HG03439 (cell line): ENCODE measurements at regions not wholly inside any gene's neighbourhood (a gene's known extent, or its start where the extent isn't known, plus 50 kb on each side); places are given as distances from the start of the nearest gene placed in this dataset.
"Not testable (repeated sequence)": the region's sequence is repeated elsewhere in the genome, so short reads cannot be mapped to it uniquely, and the experiment has no call there.

ENCODE experiments used
- ATAC-seq: cut with Tn5 transposase; IDR thresholded peaks from one replicate; pipeline ENCODE4 v1.9.1; 2021; ENCODE audit warnings: mild to moderate bottlenecking, moderate library complexity; ENCODE audit not compliant: unreplicated experiment

DNA sequence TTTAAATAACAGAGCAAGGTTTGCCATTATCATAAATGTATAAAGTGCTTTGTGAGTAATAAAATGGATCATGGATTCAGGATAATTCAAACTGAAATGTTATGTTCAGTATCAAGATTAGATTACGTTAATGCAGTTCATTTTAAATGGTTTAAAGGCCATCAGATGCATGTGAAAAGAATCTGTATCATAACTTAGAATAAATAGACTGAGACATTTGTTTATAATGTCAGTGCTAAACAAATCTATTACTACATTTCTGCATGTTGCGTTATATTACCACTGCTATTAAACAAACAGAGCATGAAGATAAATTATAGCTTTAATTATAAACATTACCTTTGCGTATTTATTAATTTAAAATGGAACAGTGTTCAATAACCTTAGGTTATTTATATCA, 160.2 kb downstream of the TOX3 start:
- ATAC-seq = no peak

DNA sequence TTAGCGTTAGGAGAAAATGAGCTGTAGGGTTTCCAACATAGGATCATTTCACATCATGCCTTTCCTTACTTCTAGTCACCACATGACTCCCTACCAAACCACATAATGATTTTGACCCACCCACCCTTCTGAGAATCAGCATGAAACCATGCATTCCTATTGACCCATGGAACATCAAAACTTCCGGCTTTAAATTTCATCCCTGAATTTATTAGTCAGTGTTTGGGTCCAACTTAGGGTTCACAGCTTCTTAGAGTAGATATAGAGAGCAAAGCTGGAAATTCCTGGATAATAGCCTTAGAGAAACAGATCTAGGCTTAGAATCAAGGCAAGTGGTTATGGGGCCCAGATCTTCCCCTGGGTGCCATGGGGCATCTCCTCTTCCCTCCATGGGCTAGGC, 162.6 kb downstream of the TOX3 start:
- no peak for ATAC-seq

DNA sequence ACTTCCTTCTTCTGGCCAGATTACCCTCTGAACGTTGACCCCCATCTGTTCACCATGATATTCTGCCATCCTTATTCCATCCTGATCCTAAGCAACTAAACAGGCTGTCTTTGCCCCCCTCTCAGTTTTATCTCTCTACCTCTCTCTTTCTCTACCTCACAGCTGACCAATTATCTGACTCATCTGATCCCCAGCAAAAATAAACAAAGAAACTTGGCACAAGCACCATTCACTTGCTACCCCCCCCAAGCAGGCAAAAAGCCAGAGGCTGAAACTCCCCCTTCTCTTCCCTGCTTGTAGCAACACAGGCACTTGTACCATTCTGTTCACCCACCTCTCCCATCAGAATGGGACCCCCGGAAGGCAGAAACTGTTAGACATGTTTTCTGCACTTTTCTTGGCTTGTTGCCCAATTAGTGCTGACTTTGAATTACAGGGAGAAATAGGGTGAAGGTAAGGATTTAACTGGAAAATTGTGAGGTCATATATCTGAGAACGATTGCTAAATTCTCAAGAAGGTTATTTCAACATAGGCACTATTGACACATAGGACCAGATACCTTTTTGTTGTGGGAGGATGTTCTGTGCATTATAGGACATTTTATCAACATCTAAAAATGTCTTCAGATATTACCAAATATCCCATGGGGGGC, 163.2 kb downstream of the TOX3 start:
- ATAC-seq = no peak

DNA sequence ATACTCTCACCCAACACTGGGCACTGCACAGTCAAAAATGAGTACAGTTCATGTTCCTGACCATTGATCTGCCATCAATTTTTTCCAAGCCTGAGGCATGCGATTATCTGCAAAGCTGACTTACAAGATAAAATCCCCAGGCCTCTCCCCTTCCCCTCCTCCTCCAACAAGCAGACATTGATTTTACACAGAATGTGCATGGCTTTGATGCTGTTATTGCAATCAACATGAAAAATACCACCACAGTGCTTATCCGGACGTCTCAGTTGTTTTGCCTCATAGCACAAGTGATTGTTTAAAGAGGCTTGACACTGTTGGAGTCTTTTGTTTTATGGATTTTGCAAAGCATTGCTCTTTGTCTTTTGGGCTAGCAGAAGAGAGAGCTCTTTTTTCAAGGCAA, 163.8 kb downstream of the TOX3 start:
- ATAC-seq = no peak

DNA sequence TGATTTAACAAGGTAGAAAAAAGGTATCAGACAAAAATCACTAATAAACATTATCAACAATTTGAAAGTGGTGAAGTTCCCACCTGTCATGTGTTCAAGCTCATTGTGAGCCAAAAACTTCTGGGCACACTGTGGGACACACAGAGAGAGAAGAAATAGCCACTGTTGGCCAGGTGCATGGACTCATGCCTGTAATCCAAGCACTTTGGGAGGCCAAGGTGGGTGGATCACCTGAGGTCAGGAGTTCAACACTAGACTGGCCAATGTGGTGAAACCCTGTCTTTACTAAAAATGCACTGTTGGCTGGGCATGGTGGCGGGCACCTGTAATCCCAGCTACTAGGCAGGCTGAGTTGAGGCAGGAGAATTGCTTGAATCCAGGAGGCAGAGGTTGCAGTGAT, 167.4 kb downstream of the TOX3 start:
- no peak for ATAC-seq

DNA sequence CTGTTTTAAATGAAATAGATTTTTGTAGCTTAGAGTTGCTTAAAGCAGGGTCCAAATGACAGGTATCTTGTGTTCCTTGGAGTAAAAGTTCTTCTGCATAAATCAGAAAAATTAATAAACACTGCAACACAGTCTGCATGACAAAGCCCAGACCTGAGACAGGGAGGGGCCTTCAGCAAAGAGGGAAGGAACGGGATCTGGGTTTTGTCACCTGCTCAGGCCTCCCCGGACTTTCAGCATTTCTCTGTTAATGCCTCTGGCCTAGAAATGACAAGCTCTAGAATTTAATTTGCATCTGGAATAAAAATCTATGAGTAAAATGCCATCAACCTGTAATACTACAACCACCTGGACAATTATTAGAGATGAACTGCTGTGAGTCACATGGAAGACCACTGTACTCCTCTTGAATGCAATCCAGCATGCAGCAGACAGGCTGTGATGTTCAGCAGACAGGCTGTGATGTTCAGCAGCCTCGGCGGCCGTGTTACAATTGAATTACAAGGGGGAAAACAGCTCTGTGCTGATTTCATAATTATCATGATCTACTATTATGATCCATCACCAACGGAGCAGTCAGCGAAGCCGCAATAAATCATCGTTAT, 170.2 kb downstream of the TOX3 start:
- ATAC-seq = no peak

DNA sequence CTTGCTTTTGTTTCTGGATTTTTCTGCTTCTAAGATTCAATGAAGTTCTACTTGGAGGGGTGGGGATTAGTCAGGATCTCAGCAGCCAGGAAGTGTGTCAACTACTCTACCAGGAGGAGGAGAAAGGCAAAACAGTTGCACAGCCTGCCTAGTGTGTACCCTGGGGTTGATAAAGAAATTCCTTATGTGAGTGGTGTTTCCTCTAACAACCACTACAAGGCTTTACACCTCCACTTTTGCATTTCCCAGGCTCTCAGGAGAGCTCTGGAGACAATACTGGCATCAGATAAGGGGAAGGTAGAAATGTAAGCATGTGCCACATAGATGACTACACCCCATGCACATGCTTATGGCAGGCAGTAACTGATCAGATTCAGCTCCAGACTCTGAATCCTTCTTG, 174.6 kb downstream of the TOX3 start:
- ATAC-seq = no peak

DNA sequence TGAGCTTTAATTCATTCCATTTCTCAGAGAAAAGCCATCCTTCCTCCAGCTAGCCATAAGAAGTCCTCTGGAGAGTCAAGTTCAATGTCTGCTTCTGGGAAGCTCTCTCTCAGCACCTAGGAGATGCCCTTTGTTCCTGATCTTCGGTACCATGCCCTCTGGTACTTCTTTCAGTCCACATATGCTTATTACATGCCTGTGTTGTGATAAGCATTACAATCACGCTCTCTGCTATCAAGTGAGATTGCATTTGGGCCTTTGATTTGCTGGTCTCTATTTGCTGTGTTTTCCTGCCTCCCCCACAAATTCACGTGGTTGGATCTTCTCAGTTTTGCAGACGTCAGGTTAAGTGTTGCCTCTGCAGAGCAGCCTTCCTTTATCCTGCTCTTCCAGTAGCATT, 178.1 kb downstream of the TOX3 start:
- no peak for ATAC-seq

DNA sequence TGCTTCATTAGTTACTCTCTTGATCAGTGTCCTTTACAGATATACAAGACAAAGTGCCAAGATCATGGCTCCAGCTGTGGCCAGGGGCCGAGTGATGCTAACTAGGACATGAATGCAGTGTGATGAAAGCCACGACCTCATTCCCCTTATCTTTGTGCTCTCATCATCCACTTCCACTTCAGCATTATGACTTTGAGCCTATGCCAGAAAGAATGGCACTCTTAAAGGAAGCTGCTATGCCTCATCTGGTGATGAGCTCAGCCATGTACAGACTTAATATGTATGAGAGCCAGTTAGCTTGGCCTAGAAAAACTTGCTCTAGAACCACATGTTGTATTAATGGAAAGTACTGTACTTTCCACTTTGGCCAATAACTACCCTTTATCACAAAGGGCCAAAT, 179.1 kb downstream of the TOX3 start:
- no peak for ATAC-seq

DNA sequence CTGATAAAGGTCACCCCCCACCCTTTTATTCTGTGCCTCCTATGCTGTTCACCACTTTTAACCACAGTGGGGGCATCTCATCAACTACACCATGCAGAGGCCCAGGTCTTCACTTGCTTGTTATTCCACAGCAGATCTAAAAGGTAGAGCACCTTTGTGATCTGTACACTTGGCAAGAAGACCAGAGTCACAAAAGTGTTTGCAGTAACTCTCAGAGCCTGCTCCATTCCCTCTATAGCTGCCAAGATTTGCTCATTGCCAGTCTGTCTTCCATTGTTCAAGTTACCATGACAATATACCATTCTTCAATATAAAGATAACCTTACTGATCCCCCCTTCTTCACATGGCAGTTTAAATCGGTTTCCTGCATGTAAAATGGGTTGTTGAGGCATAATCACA, 180.0 kb downstream of the TOX3 start:
- no peak for ATAC-seq

DNA sequence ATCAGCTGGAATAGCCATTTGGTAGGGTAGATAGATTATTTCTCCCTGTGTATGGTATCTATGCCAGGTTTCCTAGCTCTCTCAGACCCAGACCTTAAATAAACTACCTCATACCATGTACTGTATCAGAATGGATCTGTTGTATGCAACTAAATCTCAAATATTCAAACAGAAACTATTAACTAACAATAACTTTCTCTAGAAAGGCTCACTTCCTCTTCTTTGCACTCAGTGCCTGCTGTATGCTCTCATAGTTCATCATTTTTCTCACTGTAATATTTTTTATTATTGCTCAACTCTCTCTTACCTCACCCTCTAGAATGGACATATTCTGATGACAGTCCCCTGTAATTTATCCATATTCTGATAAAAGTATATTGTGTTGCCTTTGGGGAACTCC, 182.4 kb downstream of the TOX3 start:
- ATAC-seq = no peak

DNA sequence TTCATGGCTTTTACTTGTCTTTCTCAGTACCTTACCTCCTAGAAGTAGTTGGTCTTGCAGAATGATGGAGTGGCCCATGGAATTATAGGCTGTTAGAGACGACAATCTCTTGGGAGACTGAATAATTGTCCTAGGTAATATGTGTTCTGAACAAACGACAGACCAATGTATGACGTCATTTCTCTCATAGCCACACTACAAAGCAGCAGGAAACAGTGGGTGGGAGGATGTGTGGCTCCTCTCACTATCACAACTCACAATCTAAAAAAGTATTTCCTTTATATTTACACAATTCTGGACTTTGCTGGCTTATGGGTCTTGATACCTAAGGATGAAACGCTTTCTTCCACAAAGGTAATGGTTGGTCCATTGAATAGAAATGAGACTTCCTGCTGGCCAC, 183.9 kb downstream of the TOX3 start:
- ATAC-seq = no peak

DNA sequence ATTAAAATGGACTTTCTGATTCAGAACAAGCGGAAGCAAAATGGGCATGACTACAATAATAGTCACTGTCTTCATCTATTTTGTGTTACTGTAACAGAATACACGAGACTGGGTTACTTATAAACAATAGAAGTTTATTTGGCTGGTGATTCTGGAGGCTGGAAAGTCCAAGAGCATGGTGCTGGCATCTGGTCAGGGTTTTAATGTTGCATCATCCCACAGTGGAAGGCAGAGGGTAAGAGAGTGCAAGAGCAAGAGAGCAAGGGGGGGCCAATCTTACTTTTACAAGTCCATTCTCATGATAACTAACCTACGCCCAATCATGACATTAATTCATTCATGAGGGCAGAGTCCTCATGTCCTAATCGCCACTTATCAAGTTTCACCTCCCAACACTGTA, 189.2 kb downstream of the TOX3 start:
- ATAC-seq = no peak

DNA sequence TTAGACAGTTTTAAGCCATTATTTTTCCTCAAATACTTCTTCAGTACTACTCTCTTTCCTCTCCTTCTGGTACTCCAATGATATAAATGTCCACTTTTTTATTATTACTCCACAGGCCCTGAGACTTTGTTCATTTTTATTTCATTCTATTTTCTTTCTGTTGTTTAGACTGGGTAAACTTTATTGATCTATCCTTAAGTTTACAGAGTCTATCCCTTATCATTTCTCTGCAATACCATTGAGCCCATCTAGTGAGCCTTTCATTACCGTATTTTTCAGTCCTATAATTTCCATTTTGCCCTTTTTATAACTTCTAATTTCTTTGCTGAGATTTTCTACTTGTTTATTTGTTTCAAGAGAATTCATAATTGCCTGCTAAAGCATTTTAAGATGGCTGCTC, 193.7 kb downstream of the TOX3 start:
- no peak for ATAC-seq

DNA sequence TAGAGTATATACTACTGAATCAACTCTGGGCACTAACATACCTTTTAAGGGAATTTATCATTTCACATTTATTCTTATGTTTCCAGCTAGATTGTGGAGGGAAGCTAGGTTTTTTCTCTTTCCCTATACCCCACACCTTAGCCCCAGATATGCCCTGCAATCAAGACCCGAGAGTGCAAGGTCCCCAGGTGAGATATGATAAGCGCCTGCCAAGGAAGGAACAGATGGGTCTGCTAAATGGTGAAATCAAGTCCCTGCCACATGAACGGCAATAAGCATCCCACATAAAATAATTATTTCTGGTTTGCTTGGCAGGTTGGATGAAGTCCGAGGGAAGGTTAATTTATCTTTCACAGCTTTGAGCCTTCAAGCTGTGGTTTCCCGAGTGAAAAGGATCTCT, 195.5 kb downstream of the TOX3 start:
- ATAC-seq = no peak

DNA sequence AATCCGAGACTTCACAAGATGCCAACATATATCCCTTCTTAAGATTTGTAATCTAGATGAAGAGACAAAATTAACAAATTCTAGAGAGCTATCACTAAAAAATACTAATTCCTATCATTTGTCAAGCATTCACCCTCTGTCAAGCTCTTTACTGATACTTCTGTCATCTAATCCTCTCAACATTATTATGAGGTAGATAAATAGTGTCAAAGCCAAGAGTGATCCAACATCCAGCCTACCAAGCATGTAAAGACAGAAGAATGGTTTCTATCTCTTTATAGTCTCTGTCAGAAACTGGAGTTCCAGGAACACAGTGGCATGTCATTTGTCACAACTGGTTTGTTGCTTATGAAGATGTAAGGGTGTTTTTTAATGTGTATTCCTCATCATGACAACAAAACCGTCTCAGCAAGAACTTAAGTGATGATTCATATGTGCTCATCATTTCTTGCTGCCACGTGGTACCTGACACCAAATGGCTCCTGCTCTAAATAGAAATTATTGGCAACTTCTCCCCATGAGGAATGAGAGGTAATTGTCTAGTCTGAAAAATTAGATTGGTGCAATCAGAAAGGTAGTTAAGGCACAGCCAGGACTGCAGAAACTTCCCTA, 196.8 kb downstream of the TOX3 start:
- no peak for ATAC-seq

DNA sequence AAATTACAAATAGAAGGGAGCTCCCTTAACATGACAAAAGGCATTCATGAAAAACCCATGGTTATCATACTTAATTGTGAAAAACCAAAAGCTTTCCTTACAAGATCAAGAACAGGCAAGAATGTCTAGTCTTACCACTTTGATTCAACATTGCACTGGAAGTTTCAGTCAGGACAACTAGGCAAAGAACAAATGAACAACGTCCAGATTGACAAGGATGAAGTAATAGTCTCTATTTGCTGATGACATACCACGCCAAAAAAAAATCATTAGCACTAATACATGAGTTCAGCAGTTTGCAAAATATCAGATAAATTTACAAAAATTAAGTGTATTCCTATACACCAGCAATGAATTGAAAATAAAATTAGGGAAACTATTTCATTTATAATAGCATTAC, 200.2 kb downstream of the TOX3 start:
- ATAC-seq = no peak

DNA sequence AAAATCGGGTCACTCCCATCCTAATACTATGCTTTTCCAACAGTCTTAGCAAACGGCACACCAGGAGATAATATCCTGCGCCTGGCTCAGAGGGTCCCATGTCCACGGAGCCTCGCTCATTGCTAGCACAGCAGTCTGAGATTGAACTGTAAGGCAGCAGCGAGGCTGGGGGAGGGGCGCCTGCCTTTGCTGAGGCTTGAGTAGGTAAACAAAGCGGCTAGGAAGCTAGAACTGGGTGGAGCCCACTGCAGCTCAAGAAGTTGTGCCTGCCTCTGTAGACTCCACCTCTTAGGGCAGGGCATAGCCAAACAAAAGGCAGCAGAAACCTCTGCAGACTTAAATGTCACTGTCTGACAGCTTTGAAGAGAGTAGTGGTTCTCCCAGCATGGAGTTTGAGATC, 213.3 kb downstream of the TOX3 start:
- ATAC-seq = not testable (repeated sequence)

DNA sequence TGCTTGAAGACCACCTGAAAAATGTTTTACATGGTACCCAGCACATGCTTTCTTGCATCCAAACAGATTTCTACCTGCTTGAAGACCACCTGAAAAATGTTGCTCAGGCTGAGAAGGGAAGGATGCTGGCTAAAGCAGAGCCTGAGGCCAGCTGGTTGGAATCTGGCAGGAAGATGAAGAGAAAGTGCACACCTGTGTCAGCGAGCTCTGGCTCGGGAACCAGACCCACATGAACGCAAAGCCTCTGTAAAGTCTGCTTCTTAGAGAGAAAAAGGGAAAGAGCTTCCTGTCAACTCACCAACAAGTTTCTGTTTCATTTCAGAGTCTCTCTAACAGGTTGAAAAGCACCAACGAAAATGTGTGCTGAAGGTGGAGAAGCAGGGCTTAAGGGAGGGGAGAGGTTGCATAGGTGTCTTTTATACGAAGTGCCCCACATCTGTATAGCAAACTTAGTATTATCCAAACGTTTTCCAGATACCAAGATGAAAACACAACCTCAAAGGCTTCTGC, 226.0 kb downstream of the TOX3 start:
- no peak for ATAC-seq

DNA sequence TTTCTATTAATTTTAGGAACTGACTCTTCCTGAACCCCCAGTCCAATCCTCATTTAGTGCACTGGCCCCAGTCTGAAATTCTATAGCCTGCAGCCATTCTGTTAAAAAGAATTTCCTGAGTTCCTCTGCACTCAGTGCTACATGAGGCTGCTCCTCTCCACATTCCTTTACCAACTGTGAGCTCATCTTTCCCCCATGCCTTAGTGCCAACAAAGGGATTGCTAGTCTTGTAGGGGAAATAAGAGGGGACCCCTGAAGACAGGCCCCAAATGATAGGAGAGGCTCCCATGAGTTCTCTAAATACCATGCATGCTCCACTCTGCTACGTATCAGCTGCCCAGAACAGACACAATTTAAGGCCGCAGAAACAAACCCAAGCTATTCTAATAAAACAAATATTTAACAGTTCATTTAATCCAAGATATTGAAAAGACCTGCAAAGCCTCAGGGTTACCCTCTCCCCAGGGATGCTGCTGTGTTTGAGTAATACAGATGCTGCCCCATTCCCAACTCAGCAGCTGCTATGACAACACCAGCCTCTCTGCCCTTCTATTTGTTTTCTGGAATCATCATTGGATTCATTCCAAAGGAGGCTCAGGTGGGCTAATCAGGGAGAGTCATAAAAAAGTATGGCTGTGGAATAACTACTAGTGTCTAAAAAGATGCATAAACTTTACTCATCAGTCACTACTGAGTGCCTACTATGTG, 228.5 kb downstream of the TOX3 start:
- ATAC-seq = no peak

DNA sequence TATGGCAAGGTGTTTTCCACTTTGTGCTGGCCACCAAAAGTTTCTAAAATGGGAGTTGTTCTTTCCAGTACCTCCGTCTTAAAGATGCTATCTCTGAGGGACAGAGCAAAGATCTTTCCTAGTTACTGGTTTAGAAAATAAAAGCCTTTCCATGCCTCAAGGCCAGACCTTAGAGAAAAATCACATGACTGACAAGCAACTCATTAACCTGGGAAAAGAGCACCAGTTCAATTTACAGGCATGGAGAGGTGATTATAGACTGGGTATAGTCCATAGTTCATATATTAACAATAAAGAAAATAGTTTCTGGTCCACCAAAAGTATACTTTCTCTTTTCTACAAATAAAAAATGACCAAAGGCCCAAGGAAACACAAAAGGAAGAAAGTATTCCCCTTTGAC, 230.7 kb downstream of the TOX3 start:
- no peak for ATAC-seq

DNA sequence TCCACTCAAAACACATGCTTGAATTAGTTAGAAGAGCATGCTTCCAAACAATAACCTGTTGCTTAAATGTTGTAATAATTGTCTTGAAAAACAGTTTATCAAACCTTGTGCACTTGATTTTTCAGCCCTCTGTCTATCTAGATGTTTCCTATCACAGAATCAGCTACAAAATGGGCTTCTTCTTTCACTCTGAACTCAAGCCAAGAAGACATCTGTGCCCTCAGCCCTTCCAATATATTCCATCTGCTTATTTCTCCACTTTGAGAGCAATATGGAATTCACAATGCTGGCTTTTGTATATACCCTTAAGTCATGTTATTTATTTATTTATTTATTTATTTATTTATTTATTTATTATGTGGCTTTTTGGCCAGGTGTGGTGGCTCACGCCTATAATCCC, 234.2 kb downstream of the TOX3 start:
- ATAC-seq = no peak
